ENCODE measurements at regions not wholly inside any gene's neighbourhood (a gene's known extent, or its start where the extent isn't known, plus 50 kb on each side); places are given as distances from the start of the nearest gene placed in this dataset.

- Mint-ChIP-seq H3K4me1 (no peaks in the 10 kb centered on the region), H3K27ac (no peak overlapping the region), H3K27me3 (peaks cover 41% of the 10 kb centered on the region), H3K4me3 (no peak overlapping the region), H3K9me3 (peaks cover 2% of the 10 kb centered on the region), H3K36me3 (no peaks in the 10 kb centered on the region)
- DNase-seq, result no peak
These were observed 229.1 kb upstream of the RTL1 start for GRCh38 chr14:101132588-101132987.

- no peak for DNase-seq
- H3K36me3 Mint-ChIP-seq, result no peaks in the 10 kb centered on the region
These were observed 229.5 kb upstream of the RTL1 start for GRCh38 chr14:101133068-101133467.

GRCh38 chr14:101134161-101134631 lies 230.7 kb upstream of the RTL1 start:
- no peak overlapping the region for H3K4me3 Mint-ChIP-seq
- H3K4me1 Mint-ChIP-seq, result no peaks in the 10 kb centered on the region
- H3K27ac Mint-ChIP-seq, result no peak overlapping the region
- H3K36me3 Mint-ChIP-seq, result no peaks in the 10 kb centered on the region
- no peaks in the 10 kb centered on the region for H3K9me3 Mint-ChIP-seq
- no peak for DNase-seq
- H3K27me3 Mint-ChIP-seq, result peaks cover 30% of the 10 kb centered on the region

More at GRCh38 chr14:101133068-101133467, 229.5 kb upstream of the RTL1 start:
- H3K9me3 Mint-ChIP-seq, result no peaks in the 10 kb centered on the region
- H3K27ac Mint-ChIP-seq, result no peak overlapping the region
- no peak overlapping the region for H3K4me3 Mint-ChIP-seq
- H3K27me3 Mint-ChIP-seq, result peaks cover 36% of the 10 kb centered on the region
- no peaks in the 10 kb centered on the region for H3K4me1 Mint-ChIP-seq

GRCh38 chr14:101134851-101135433 lies 231.4 kb upstream of the RTL1 start:
- Mint-ChIP-seq H3K27ac (no peak overlapping the region), H3K9me3 (no peaks in the 10 kb centered on the region), H3K36me3 (no peaks in the 10 kb centered on the region), H3K27me3 (peaks cover 22% of the 10 kb centered on the region), H3K4me3 (no peak overlapping the region), H3K4me1 (no peaks in the 10 kb centered on the region)
- DNase-seq, result no peak

GRCh38 chr14:101135796-101136742 lies 232.5 kb upstream of the RTL1 start:
- Mint-ChIP-seq H3K9me3 (peaks cover 9% of the 10 kb centered on the region), H3K27me3 (peaks cover 25% of the 10 kb centered on the region)
- no peak for DNase-seq

GRCh38 chr14:101137234-101137633 lies 233.7 kb upstream of the RTL1 start:
- H3K9me3 Mint-ChIP-seq, result peaks cover 15% of the 10 kb centered on the region
- no peak for DNase-seq
- H3K27ac Mint-ChIP-seq, result no peak overlapping the region
- H3K4me3 Mint-ChIP-seq, result no peak overlapping the region
- H3K36me3 Mint-ChIP-seq, result peaks cover 4% of the 10 kb centered on the region
- H3K27me3 Mint-ChIP-seq, result peaks cover 25% of the 10 kb centered on the region
- no peaks in the 10 kb centered on the region for H3K4me1 Mint-ChIP-seq

More at GRCh38 chr14:101135796-101136742, 232.5 kb upstream of the RTL1 start:
- Mint-ChIP-seq H3K4me3 (no peak overlapping the region), H3K4me1 (no peaks in the 10 kb centered on the region), H3K27ac (no peak overlapping the region), H3K36me3 (no peaks in the 10 kb centered on the region)

GRCh38 chr14:101147848-101148247 lies 244.3 kb upstream of the RTL1 start:
- Mint-ChIP-seq H3K36me3 (no peaks in the 10 kb centered on the region), H3K4me1 (no peaks in the 10 kb centered on the region), H3K4me3 (no peak overlapping the region), H3K27ac (no peak overlapping the region), H3K27me3 (peaks cover 18% of the 10 kb centered on the region), H3K9me3 (peaks cover 27% of the 10 kb centered on the region)
- DNase-seq, result no peak

- no peaks in the 10 kb centered on the region for H3K36me3 Mint-ChIP-seq
- H3K9me3 Mint-ChIP-seq, result peaks cover 18% of the 10 kb centered on the region
- H3K4me1 Mint-ChIP-seq, result no peaks in the 10 kb centered on the region
- H3K4me3 Mint-ChIP-seq, result no peak overlapping the region
- DNase-seq, result no peak
- peaks cover 10% of the 10 kb centered on the region for H3K27me3 Mint-ChIP-seq
- H3K27ac Mint-ChIP-seq, result no peak overlapping the region
These were observed 246.6 kb upstream of the RTL1 start for GRCh38 chr14:101150039-101150610.

- no peak overlapping the region for H3K27ac Mint-ChIP-seq
- no peak for DNase-seq
- no peaks in the 10 kb centered on the region for H3K4me1 Mint-ChIP-seq
- H3K9me3 Mint-ChIP-seq, result peaks cover 12% of the 10 kb centered on the region
- no peaks in the 10 kb centered on the region for H3K36me3 Mint-ChIP-seq
- no peak overlapping the region for H3K4me3 Mint-ChIP-seq
- H3K27me3 Mint-ChIP-seq, result peaks cover 14% of the 10 kb centered on the region
These were observed 247.9 kb upstream of the RTL1 start for GRCh38 chr14:101151226-101151926.

GRCh38 chr14:101151927-101152305 lies 248.4 kb upstream of the RTL1 start:
- H3K4me1 Mint-ChIP-seq, result no peaks in the 10 kb centered on the region
- H3K27me3 Mint-ChIP-seq, result peaks cover 14% of the 10 kb centered on the region
- H3K36me3 Mint-ChIP-seq, result no peaks in the 10 kb centered on the region
- H3K27ac Mint-ChIP-seq, result no peak overlapping the region
- no peak for DNase-seq
- H3K4me3 Mint-ChIP-seq, result no peak overlapping the region
- peaks cover 11% of the 10 kb centered on the region for H3K9me3 Mint-ChIP-seq

GRCh38 chr14:101152855-101153254 lies 249.3 kb upstream of the RTL1 start:
- Mint-ChIP-seq H3K36me3 (no peaks in the 10 kb centered on the region), H3K4me3 (no peak overlapping the region), H3K9me3 (peaks cover 3% of the 10 kb centered on the region), H3K27ac (no peak overlapping the region), H3K27me3 (peaks cover 19% of the 10 kb centered on the region), H3K4me1 (no peaks in the 10 kb centered on the region)
- DNase-seq, result no peak

GRCh38 chr14:101153691-101154090 lies 250.2 kb upstream of the RTL1 start:
- H3K4me1 Mint-ChIP-seq, result no peaks in the 10 kb centered on the region
- no peaks in the 10 kb centered on the region for H3K9me3 Mint-ChIP-seq
- H3K36me3 Mint-ChIP-seq, result no peaks in the 10 kb centered on the region
- no peak overlapping the region for H3K27ac Mint-ChIP-seq
- no peak overlapping the region for H3K4me3 Mint-ChIP-seq
- no peak for DNase-seq
- peaks cover 19% of the 10 kb centered on the region for H3K27me3 Mint-ChIP-seq

- Mint-ChIP-seq H3K9me3 (no peaks in the 10 kb centered on the region), H3K27me3 (peaks cover 34% of the 10 kb centered on the region), H3K36me3 (no peaks in the 10 kb centered on the region), H3K4me3 (no peak overlapping the region), H3K4me1 (no peaks in the 10 kb centered on the region), H3K27ac (no peak overlapping the region)
- DNase-seq, result no peak
These were observed 252.1 kb upstream of the RTL1 start for GRCh38 chr14:101155575-101155974.

- H3K4me3 Mint-ChIP-seq, result no peak overlapping the region
- no peak for DNase-seq
- H3K9me3 Mint-ChIP-seq, result peaks cover 16% of the 10 kb centered on the region
- H3K4me1 Mint-ChIP-seq, result no peaks in the 10 kb centered on the region
- H3K36me3 Mint-ChIP-seq, result peaks cover 1% of the 10 kb centered on the region
- H3K27me3 Mint-ChIP-seq, result peaks cover 8% of the 10 kb centered on the region
- no peak overlapping the region for H3K27ac Mint-ChIP-seq
These were observed 263.9 kb upstream of the RTL1 start for GRCh38 chr14:101167428-101167827.

- Mint-ChIP-seq H3K27ac (no peak overlapping the region), H3K36me3 (peaks cover 1% of the 10 kb centered on the region), H3K4me1 (no peaks in the 10 kb centered on the region), H3K27me3 (peaks cover 11% of the 10 kb centered on the region), H3K9me3 (peaks cover 16% of the 10 kb centered on the region), H3K4me3 (no peak overlapping the region)
- DNase-seq, result no peak
These were observed 265.7 kb upstream of the RTL1 start for GRCh38 chr14:101169267-101169666.
